HepG2 (cell line): ENCODE measurements at regions not wholly inside any gene's neighbourhood (a gene's known extent, or its start where the extent isn't known, plus 50 kb on each side); places are given as distances from the start of the nearest gene placed in this dataset.
A peak's percentile ranks its signal among the peaks of the same experiment; 100 is the strongest.

Source experiments
- ATAC-seq: fragments of 200-7000 bp; cut with Tn5 transposase; 3 replicates; pipeline ENCODE4 v1.9.1; 2020; ENCODE audit warnings: mild to moderate bottlenecking, moderate library complexity
- BruUV-seq: library from RNA; stranded (reverse); fragments of 400-500 nt; replicated peaks from 2 replicates; lab custom pipeline; 2021; lab: Mats Ljungman, UMichigan
- CTCF ChIA-PET: fragments of 300-600 bp; formaldehyde crosslinking; extraction: SDS; loops from one replicate; lab custom pipeline; 2021; ENCODE audit warnings: low total read pairs, inconsistent platforms, low intra/inter-chr PET ratio; lab: Yijun Ruan, JAX
- POLR2A ChIA-PET: fragments of 350-600 bp; sonication (Branson Sonifier 250); formaldehyde crosslinking; loops from one replicate; lab custom pipeline; 2020; ENCODE audit warnings: antibody characterized with exemption, inconsistent platforms; lab: Yijun Ruan, JAX
- DNase-seq: peaks from one replicate; pipeline ENCODE4 v3.0.0-alpha.2; 2015; ENCODE audit warnings: low spot score
- FAIRE-seq: peaks from 3 replicates; lab custom pipeline; 2011; peaks lifted over from hg19 to GRCh38; lab: Jason Lieb, UNC
- H2AFZ ChIP-seq: one replicate; pipeline ENCODE4 v1.6.1; 2011; ENCODE audit warnings: low read length, inconsistent platforms
- H3K27ac ChIP-seq: fragments of 300-600 bp; 3 replicates; pipeline ENCODE4 v1.8.0; 2011; ENCODE audit warnings: mixed run types, mild to moderate bottlenecking, mixed read lengths, low read length, inconsistent platforms; ENCODE audit not compliant: insufficient read depth; ENCODE audit errors: extremely low read length
- H3K27me3 ChIP-seq, 2 experiments: fragments of 200-600 bp in 1 of 2; 2 replicates in 1 of 2; 3 replicates in 1 of 2; pipeline versions ENCODE4 v1.6.0 to v1.8.0; 2011; ENCODE audit warnings: low read length in 2 of 2, mild to moderate bottlenecking in 2 of 2, moderate library complexity in 2 of 2, inconsistent platforms in 1 of 2; ENCODE audit not compliant: insufficient read depth in 2 of 2, control insufficient read depth in 1 of 2
- H3K36me3 ChIP-seq, 2 experiments: fragments of 200-600 bp in 1 of 2; replicated peaks in 1 of 2; 2 replicates in 1 of 2; 3 replicates in 1 of 2; pipeline versions ENCODE4 v1.5.1 to v1.8.0; 2011; ENCODE audit warnings: low read length in 2 of 2, inconsistent platforms in 1 of 2; ENCODE audit not compliant: insufficient read depth in 2 of 2, control insufficient read depth in 1 of 2
- H3K4me1 ChIP-seq: 2 replicates; pipeline ENCODE4 v1.5.1; 2012; ENCODE audit warnings: low read length, inconsistent platforms; ENCODE audit not compliant: insufficient read depth
- H3K4me2 ChIP-seq: 2 replicates; pipeline ENCODE4 v1.6.0; 2011; ENCODE audit warnings: low read depth, low read length, inconsistent platforms
- H3K4me3 ChIP-seq, 3 experiments: fragments of 200-600 bp in 1 of 3; sonication (generic), shearing (Covaris generic) in 1 of 3; replicated peaks in 1 of 3; 2 replicates each; pipeline ENCODE4 v1.5.1; 2011 to 2016; ENCODE audit warnings: low read length in 3 of 3, inconsistent platforms in 2 of 3, low read depth in 2 of 3, mild to moderate bottlenecking in 2 of 3, control low read depth in 1 of 3, mixed read lengths in 1 of 3; ENCODE audit not compliant: insufficient read depth in 1 of 3
- H3K79me2 ChIP-seq: one replicate; pipeline ENCODE4 v1.6.1; 2011; ENCODE audit warnings: low read length, inconsistent platforms; ENCODE audit not compliant: insufficient read depth
- H3K9ac ChIP-seq: 2 replicates; pipeline ENCODE4 v1.6.0; 2011; ENCODE audit warnings: mild to moderate bottlenecking, low read depth, low read length, inconsistent platforms; ENCODE audit not compliant: insufficient read depth
- H3K9me3 ChIP-seq: 2 replicates; pipeline ENCODE4 v1.5.1; 2012; ENCODE audit warnings: mild to moderate bottlenecking, low read length
- H4K20me1 ChIP-seq: 2 replicates; pipeline ENCODE4 v1.6.0; 2011; ENCODE audit warnings: inconsistent platforms, mild to moderate bottlenecking, low read length, moderate library complexity; ENCODE audit not compliant: insufficient read depth
- HMG20A ChIP-seq: IDR thresholded peaks from 2 replicates; pipeline ENCODE4 v1.6.1; 2016; ENCODE audit warnings: borderline replicate concordance
- ZBTB33 ChIP-seq: sonication (generic); formaldehyde crosslinking; IDR thresholded peaks from 2 replicates; pipeline ENCODE4 v1.4.0; 2020; ENCODE audit warnings: missing genetic modification reagents
- ZNF207 ChIP-seq: fragments of 450-650 bp; IDR thresholded peaks from 2 replicates; pipeline ENCODE4 v1.6.1; 2016; ENCODE audit warnings: antibody characterized with exemption, borderline replicate concordance
- ZNF550 ChIP-seq: sonication (generic); formaldehyde crosslinking; IDR thresholded peaks from 2 replicates; pipeline ENCODE4 v1.4.0; 2020; ENCODE audit warnings: mild to moderate bottlenecking, missing genetic modification reagents, borderline replicate concordance
- WGBS: methylation state at CpG from one replicate; pipeline ENCODE4 v1.1.6; 2017; ENCODE audit warnings: low lambda C conversion rate; 5-methylcytosine and 5-hydroxymethylcytosine counted together
- in situ Hi-C: cut with HindIII; loops from 2 replicates; pipeline ENCODE4 v1.10.0; 2017; ENCODE audit warnings: low pct_unique_long_range_greater_than_20kb; ENCODE audit not compliant: extremely low pct_ligation_motif_present
- intact Hi-C: fragments of 100-400 bp; cut with micrococcal nuclease; formaldehyde crosslinking; loops from one replicate; pipeline ENCODE4 v1.10.0; 2022; ENCODE audit not compliant: unreplicated experiment
- TF ChIP-seq, protein P1 (sequence below): sonication (generic); formaldehyde crosslinking; IDR thresholded peaks from 2 replicates; pipeline ENCODE4 v1.5.1; 2020; ENCODE audit warnings: mild to moderate bottlenecking, missing genetic modification reagents, moderate library complexity

DNA sequence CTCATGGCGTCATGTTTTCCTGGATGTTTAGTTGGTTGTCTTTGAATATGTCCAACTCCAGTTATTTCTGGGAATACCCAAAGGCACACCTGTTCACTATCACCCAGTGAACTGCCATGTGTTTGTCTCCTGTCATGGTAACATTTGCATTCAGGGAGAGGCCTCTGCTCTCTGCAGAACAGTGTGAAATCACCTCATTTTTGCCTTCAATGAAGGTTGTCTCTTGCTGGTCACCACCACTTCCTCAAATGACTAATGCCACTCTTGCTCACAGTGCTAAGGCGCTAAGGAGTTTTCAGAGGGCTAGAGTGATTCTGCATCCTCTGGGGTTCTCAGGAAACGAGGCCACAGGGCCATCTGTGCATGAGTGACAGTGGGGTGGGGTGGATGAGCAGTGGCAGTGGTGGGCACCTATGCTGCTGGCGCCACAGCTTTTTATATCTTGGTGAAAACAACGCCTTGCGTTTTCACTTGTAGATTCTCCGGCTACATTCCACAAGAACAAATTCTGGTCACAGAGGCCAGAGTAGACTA is 60.0 kb upstream of the ATP5PO start:
- ATAC-seq: no peak
- in situ Hi-C loops: no loop called here
- peak overlapping the region; percentile 88 for H3K4me2 ChIP-seq

More for the DNA sequence above, 60.0 kb upstream of the ATP5PO start:
- H4K20me1 ChIP-seq: no peaks in the 10 kb centered on the region
- no peaks in the 10 kb centered on the region for H3K9me3 ChIP-seq
- 69% methylated on average over 6 of the region's 7 CpGs for WGBS
- peak overlapping the region in 2 of 3 experiments; percentile 30 to 51; a peak in 4 of 6 replicates for H3K4me3 ChIP-seq
- H3K4me1 ChIP-seq: peaks cover 57% of the 10 kb centered on the region
- POLR2A ChIA-PET: interaction anchor here (1.0 kb wide), 1 partner anchor 9 kb away, joined by 3 read pairs; no protein-coding TSS in a partner anchor
- H3K27ac ChIP-seq: peak overlapping the region; percentile 68
- H3K79me2 ChIP-seq: no peaks in the 10 kb centered on the region
- BruUV-seq: no TSS peak
- peak overlapping the region; percentile 67 for H3K9ac ChIP-seq
- no peaks in the 10 kb centered on the region for H3K36me3 ChIP-seq
- intact Hi-C loops: no loop called here
- FAIRE-seq (no peak), DNase-seq (no peak)
- peak overlapping the region; percentile 77 for H2AFZ ChIP-seq
- TF ChIP-seq, protein P1, sequence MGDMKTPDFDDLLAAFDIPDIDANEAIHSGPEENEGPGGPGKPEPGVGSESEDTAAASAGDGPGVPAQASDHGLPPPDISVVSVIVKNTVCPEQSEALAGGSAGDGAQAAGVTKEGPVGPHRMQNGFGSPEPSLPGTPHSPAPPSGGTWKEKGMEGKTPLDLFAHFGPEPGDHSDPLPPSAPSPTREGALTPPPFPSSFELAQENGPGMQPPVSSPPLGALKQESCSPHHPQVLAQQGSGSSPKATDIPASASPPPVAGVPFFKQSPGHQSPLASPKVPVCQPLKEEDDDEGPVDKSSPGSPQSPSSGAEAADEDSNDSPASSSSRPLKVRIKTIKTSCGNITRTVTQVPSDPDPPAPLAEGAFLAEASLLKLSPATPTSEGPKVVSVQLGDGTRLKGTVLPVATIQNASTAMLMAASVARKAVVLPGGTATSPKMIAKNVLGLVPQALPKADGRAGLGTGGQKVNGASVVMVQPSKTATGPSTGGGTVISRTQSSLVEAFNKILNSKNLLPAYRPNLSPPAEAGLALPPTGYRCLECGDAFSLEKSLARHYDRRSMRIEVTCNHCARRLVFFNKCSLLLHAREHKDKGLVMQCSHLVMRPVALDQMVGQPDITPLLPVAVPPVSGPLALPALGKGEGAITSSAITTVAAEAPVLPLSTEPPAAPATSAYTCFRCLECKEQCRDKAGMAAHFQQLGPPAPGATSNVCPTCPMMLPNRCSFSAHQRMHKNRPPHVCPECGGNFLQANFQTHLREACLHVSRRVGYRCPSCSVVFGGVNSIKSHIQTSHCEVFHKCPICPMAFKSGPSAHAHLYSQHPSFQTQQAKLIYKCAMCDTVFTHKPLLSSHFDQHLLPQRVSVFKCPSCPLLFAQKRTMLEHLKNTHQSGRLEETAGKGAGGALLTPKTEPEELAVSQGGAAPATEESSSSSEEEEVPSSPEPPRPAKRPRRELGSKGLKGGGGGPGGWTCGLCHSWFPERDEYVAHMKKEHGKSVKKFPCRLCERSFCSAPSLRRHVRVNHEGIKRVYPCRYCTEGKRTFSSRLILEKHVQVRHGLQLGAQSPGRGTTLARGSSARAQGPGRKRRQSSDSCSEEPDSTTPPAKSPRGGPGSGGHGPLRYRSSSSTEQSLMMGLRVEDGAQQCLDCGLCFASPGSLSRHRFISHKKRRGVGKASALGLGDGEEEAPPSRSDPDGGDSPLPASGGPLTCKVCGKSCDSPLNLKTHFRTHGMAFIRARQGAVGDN (CRISPR knock-in tag): peak; percentile 45; the same call in 1 of the 2 replicates
- TF ChIP-seq ZNF207: no peak
- peak; percentile 41; the same call in 1 of the 2 replicates for TF ChIP-seq HMG20A (CRISPR knock-in tag)
- TF ChIP-seq ZBTB33: peak; percentile 84
- TF ChIP-seq ZNF550 (CRISPR knock-in tag): no peak
- CTCF ChIA-PET: no interaction called here
- H3K27me3 ChIP-seq: no peaks in the 10 kb centered on the region
